K562 (cell line): ENCODE measurements at regions not wholly inside any gene's neighbourhood (a gene's known extent, or its start where the extent isn't known, plus 50 kb on each side); places are given as distances from the start of the nearest gene placed in this dataset.

ENCODE experiments used
- ATAC-seq: fragments of 200-7000 bp; cut with Tn5 transposase; 3 replicates; pipeline ENCODE4 v1.9.1; 2020; ENCODE audit warnings: moderate library complexity
- BruUV-seq: library from RNA; stranded (reverse); fragments of 400-500 nt; replicated peaks from 2 replicates; lab custom pipeline; 2021; lab: Mats Ljungman, UMichigan
- CTCF ChIA-PET: fragments of 300-600 bp; formaldehyde crosslinking; extraction: SDS; loops from one replicate; lab custom pipeline; 2021; ENCODE audit warnings: low intra/inter-chr PET ratio; lab: Yijun Ruan, JAX
- POLR2A ChIA-PET: fragments of 300-600, 350-650 bp; sonication (Branson Sonifier 250); formaldehyde crosslinking; extraction: SDS; loops from one replicate; lab custom pipeline; 2021; ENCODE audit warnings: antibody characterized with exemption, inconsistent platforms; lab: Yijun Ruan, JAX
- DNase-seq, 4 experiments: peaks; one replicate each; pipeline versions ENCODE4 v3.0.0 to v3.0.0-alpha.2; 2011 to 2018; ENCODE audit warnings: low spot score in 3 of 4, mixed read lengths in 3 of 4; ENCODE audit errors: extremely low read depth in 1 of 4
- FAIRE-seq: peaks from 2 replicates; lab custom pipeline; 2011; peaks lifted over from hg19 to GRCh38; lab: Jason Lieb, UNC
- H2AFZ ChIP-seq: 2 replicates; pipeline ENCODE4 v1.6.0; 2011; ENCODE audit warnings: low read depth, low read length, control low read depth, inconsistent platforms
- H3K27ac ChIP-seq: fragments of 200-600 bp; 3 replicates; pipeline ENCODE4 v1.8.0; 2011; ENCODE audit warnings: low read depth, mild to moderate bottlenecking, control low read depth, inconsistent platforms, low read length, moderate library complexity, mixed read lengths; ENCODE audit errors: extremely low read depth
- H3K27me3 ChIP-seq, 2 experiments: fragments of 300-600 bp in 1 of 2; 2 replicates in 1 of 2; 3 replicates in 1 of 2; pipeline versions ENCODE4 v1.6.0 to v1.8.0; 2011; ENCODE audit warnings: inconsistent platforms in 2 of 2, low read length in 2 of 2, mild to moderate bottlenecking in 1 of 2, mixed read lengths in 1 of 2, moderate library complexity in 1 of 2; ENCODE audit not compliant: control insufficient read depth in 2 of 2, insufficient read depth in 2 of 2
- H3K36me3 ChIP-seq: fragments of 300-600 bp; 3 replicates; pipeline ENCODE4 v1.8.0; 2011; ENCODE audit warnings: mild to moderate bottlenecking, low read length, inconsistent platforms; ENCODE audit not compliant: control insufficient read depth, insufficient read depth
- H3K4me1 ChIP-seq, 2 experiments: fragments of 200-600 bp in 1 of 2; replicated peaks in 1 of 2; 2 replicates in 1 of 2; 3 replicates in 1 of 2; pipeline versions ENCODE4 v1.5.1 to v1.8.0; 2011; ENCODE audit warnings: inconsistent platforms in 2 of 2, low read length in 2 of 2, mild to moderate bottlenecking in 1 of 2, mixed read lengths in 1 of 2, moderate library complexity in 1 of 2; ENCODE audit not compliant: control insufficient read depth in 2 of 2, insufficient read depth in 2 of 2
- H3K4me2 ChIP-seq: 2 replicates; pipeline ENCODE4 v1.6.1; 2011; ENCODE audit warnings: low read length, control low read depth, inconsistent platforms, mixed read lengths; ENCODE audit not compliant: insufficient read depth
- H3K4me3 ChIP-seq: fragments of 200-600 bp; sonication (generic), shearing (Covaris generic); 2 replicates; pipeline ENCODE4 v1.5.1; 2016; ENCODE audit warnings: control low read depth, inconsistent platforms
- H3K79me2 ChIP-seq: fragments of 200-600 bp; 3 replicates; pipeline ENCODE4 v1.8.0; 2011; ENCODE audit warnings: low read length, inconsistent platforms; ENCODE audit not compliant: control insufficient read depth, insufficient read depth
- H3K9ac ChIP-seq, 2 experiments: 2 replicates each; pipeline versions ENCODE4 v1.6.0 to v1.6.1; 2011; ENCODE audit warnings: low read depth in 2 of 2, low read length in 2 of 2, control low read depth in 1 of 2, inconsistent platforms in 1 of 2, mild to moderate bottlenecking in 1 of 2, mixed read lengths in 1 of 2; ENCODE audit not compliant: insufficient read depth in 1 of 2
- H3K9me1 ChIP-seq: one replicate; pipeline ENCODE4 v1.6.0; 2011; ENCODE audit warnings: inconsistent platforms, mild to moderate bottlenecking, low read length, moderate library complexity; ENCODE audit not compliant: control insufficient read depth, insufficient read depth
- H3K9me3 ChIP-seq: replicated peaks from 2 replicates; pipeline ENCODE4 v1.5.1; 2011; ENCODE audit warnings: low read depth, low read length, inconsistent platforms; ENCODE audit not compliant: control insufficient read depth, insufficient read depth
- H4K20me1 ChIP-seq: replicated peaks from 2 replicates; pipeline ENCODE4 v1.6.1; 2011; ENCODE audit warnings: low read length, inconsistent platforms, mixed read lengths; ENCODE audit not compliant: control insufficient read depth, insufficient read depth
- BRF2 ChIP-seq: IDR thresholded peaks from 3 replicates; pipeline ENCODE4 v1.6.1; 2011; ENCODE audit warnings: borderline replicate concordance, mild to moderate bottlenecking; ENCODE audit not compliant: insufficient read length, insufficient read depth
- CBX2 ChIP-seq: fragments of 200-600 bp; sonication (generic); IDR thresholded peaks from one replicate; pipeline ENCODE4 v1.6.1; 2012; ENCODE audit warnings: mild to moderate bottlenecking, low read length, inconsistent platforms; ENCODE audit not compliant: insufficient read depth, poor library complexity, severe bottlenecking
- JUNB ChIP-seq: fragments of 450-650 bp; formaldehyde crosslinking; conservative IDR thresholded peaks from 2 replicates; pipeline ENCODE4 v1.4.0; 2020; ENCODE audit warnings: mild to moderate bottlenecking
- KLF1 ChIP-seq: fragments of 450-650 bp; IDR thresholded peaks from 2 replicates; pipeline ENCODE4 v1.6.1; 2016; ENCODE audit warnings: missing genetic modification characterization, missing compliant biosample characterization
- NUFIP1 ChIP-seq: fragments of 450-650 bp; IDR thresholded peaks from 2 replicates; pipeline ENCODE4 v1.6.1; 2018; ENCODE audit not compliant: partially characterized antibody
- PREB ChIP-seq: sonication (generic); formaldehyde crosslinking; IDR thresholded peaks from 2 replicates; pipeline ENCODE4 v1.8.1; 2023; ENCODE audit warnings: mild to moderate bottlenecking, missing genetic modification reagents
- RFX7 ChIP-seq: fragments of 250-450 bp; sonication (Bioruptor Pico); IDR thresholded peaks from 2 replicates; pipeline ENCODE4 v1.5.1; 2021; ENCODE audit warnings: mild to moderate bottlenecking
- RUNX1 ChIP-seq: sonication (generic); IDR thresholded peaks from 2 replicates; pipeline ENCODE4 v1.6.1; 2016; ENCODE audit warnings: antibody characterized with exemption, low read depth
- SMARCC2 ChIP-seq: fragments of 450-650 bp; IDR thresholded peaks from 2 replicates; pipeline ENCODE4 v1.6.1; 2017; ENCODE audit warnings: antibody characterized with exemption, moderate library complexity, mild to moderate bottlenecking, low read depth
- TBP ChIP-seq: optimal IDR thresholded peaks from 2 replicates; pipeline ENCODE3; 2011; ENCODE audit warnings: low read depth, low read length, improper control_type of control experiment
- TCFL5 ChIP-seq: fragments of 250-450 bp; sonication (Bioruptor Pico); conservative IDR thresholded peaks from 2 replicates; pipeline ENCODE4 v1.6.1; 2021; ENCODE audit warnings: mild to moderate bottlenecking, moderate library complexity, matching md5 sums
- ZBED1 ChIP-seq: IDR thresholded peaks from 2 replicates; pipeline ENCODE4 v1.6.1; 2014
- ZNF23 ChIP-seq: fragments of 250-450 bp; sonication (Bioruptor Pico); IDR thresholded peaks from 2 replicates; pipeline ENCODE4 v1.4.0; 2020; ENCODE audit warnings: mild to moderate bottlenecking
- ZNF436 ChIP-seq: fragments of 250-450, 450-650 bp; sonication (Bioruptor Pico); formaldehyde crosslinking; IDR thresholded peaks from 2 replicates; pipeline ENCODE4 v1.7.0; 2020; ENCODE audit warnings: mild to moderate bottlenecking
- ZNF507 ChIP-seq: conservative IDR thresholded peaks from 2 replicates; pipeline ENCODE4 v1.6.1; 2017; ENCODE audit warnings: missing genetic modification characterization, missing compliant biosample characterization
- WGBS: fragments of 100-300 bp; shearing (Covaris generic); methylation state at CpG from one replicate; pipeline ENCODE4 v1.1.6; 2016; ENCODE audit warnings: low coverage, mixed read lengths; ENCODE audit not compliant: insufficient coverage; ENCODE audit errors: missing lambda C conversion rate; 5-methylcytosine and 5-hydroxymethylcytosine counted together
- in situ Hi-C: fragments of 300-500 bp; cut with MboI; formaldehyde crosslinking; loops from 4 replicates; pipeline ENCODE4 v1.15.0; 2018; ENCODE audit warnings: inconsistent platforms, mixed read lengths
- intact Hi-C: fragments of 100-400 bp; cut with micrococcal nuclease; formaldehyde crosslinking; loops from 2 replicates; pipeline ENCODE4 v1.14.2; 2022
- TF ChIP-seq, protein P1 (sequence below): fragments of 450-650 bp; IDR thresholded peaks from 2 replicates; pipeline ENCODE4 v1.6.1; 2016; ENCODE audit warnings: antibody characterized with exemption
- TF ChIP-seq, protein P2 (sequence below): sonication (generic); formaldehyde crosslinking; IDR thresholded peaks from 2 replicates; pipeline ENCODE4 v1.8.0; 2023; ENCODE audit warnings: mild to moderate bottlenecking, missing genetic modification reagents

GRCh38 chr3:187932530-187932929, 187.3 kb upstream of the BCL6 start:
- BruUV-seq: no TSS peak
- Histone ChIP-seq H3K9ac (no peak overlapping the region), H2AFZ (no peak overlapping the region), H3K27ac (no peak overlapping the region), H3K4me3 (no peak overlapping the region), H3K27me3 (peaks cover 5 to 9% of the 10 kb centered on the region in 2 experiments; a peak in 2 of 5 replicates), H3K79me2 (no peaks in the 10 kb centered on the region), H3K9me3 (no peaks in the 10 kb centered on the region), H3K36me3 (no peaks in the 10 kb centered on the region), H3K4me1 (no peaks in the 10 kb centered on the region), H4K20me1 (no peaks in the 10 kb centered on the region; the same call in 1 of the 2 replicates), H3K4me2 (no peak overlapping the region), H3K9me1 (no peaks in the 10 kb centered on the region)
- no peak for FAIRE-seq
- ATAC-seq: no peak
- intact Hi-C loops (no loop called here), in situ Hi-C loops (no loop called here)
- POLR2A ChIA-PET: no interaction called here
- CTCF ChIA-PET: no interaction called here
- no peak for DNase-seq
- TF ChIP-seq RUNX1: no peak
- no peak for TF ChIP-seq JUNB
- no peak for TF ChIP-seq TCFL5
- TF ChIP-seq ZNF436 (CRISPR knock-in tag): no peak
- TF ChIP-seq SMARCC2: no peak
- TF ChIP-seq TBP: no peak
- no peak for TF ChIP-seq BRF2
- no peak for TF ChIP-seq ZNF507 (tag)
- TF ChIP-seq, protein P1, sequence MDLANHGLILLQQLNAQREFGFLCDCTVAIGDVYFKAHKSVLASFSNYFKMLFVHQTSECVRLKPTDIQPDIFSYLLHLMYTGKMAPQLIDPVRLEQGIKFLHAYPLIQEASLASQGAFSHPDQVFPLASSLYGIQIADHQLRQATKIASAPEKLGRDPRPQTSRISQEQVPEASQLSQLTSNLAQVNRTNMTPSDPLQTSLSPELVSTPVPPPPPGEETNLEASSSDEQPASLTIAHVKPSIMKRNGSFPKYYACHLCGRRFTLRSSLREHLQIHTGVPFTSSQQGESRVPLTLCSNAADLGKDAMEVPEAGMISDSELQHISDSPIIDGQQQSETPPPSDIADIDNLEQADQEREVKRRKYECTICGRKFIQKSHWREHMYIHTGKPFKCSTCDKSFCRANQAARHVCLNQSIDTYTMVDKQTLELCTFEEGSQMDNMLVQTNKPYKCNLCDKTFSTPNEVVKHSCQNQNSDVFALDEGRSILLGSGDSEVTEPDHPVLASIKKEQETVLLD: no peak
- TF ChIP-seq ZNF23 (CRISPR knock-in tag): no peak
- TF ChIP-seq, protein P2, sequence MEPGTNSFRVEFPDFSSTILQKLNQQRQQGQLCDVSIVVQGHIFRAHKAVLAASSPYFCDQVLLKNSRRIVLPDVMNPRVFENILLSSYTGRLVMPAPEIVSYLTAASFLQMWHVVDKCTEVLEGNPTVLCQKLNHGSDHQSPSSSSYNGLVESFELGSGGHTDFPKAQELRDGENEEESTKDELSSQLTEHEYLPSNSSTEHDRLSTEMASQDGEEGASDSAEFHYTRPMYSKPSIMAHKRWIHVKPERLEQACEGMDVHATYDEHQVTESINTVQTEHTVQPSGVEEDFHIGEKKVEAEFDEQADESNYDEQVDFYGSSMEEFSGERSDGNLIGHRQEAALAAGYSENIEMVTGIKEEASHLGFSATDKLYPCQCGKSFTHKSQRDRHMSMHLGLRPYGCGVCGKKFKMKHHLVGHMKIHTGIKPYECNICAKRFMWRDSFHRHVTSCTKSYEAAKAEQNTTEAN (CRISPR knock-in tag): no peak
- TF ChIP-seq NUFIP1: no peak
- no peak for TF ChIP-seq CBX2
- no peak for TF ChIP-seq RFX7 (CRISPR knock-in tag)
- no peak for TF ChIP-seq KLF1 (tag)
- no peak for TF ChIP-seq PREB (CRISPR knock-in tag)
- TF ChIP-seq ZBED1: no peak
- WGBS: 0% methylated on average over 6 of the region's 6 CpGs
